CD4-positive, CD25-positive, alpha-beta regulatory T cell (primary cell): ENCODE measurements at regions not wholly inside any gene's neighbourhood (a gene's known extent, or its start where the extent isn't known, plus 50 kb on each side); places are given as distances from the start of the nearest gene placed in this dataset.

Experiments used
- ATAC-seq, 2 donors: fragments of 150-1000 bp; cut with Tn5 transposase; one replicate each; pipeline ENCODE4 v1.10.0; 2021; ENCODE audit warnings: low read depth in 2 of 2, moderate number of reproducible peaks in 2 of 2, moderate library complexity in 1 of 2
- DNase-seq, 3 donors: peaks; one replicate each; pipeline versions ENCODE4 v3.0.0 to v3.0.0-alpha.2; 2012 to 2022; ENCODE audit warnings: mixed read lengths in 1 of 3
- H3K27ac ChIP-seq: one replicate; pipeline ENCODE4 v1.7.0; 2013; ENCODE audit warnings: mild to moderate bottlenecking, low read length; ENCODE audit not compliant: insufficient read depth, poor library complexity, severe bottlenecking
- H3K27me3 ChIP-seq: one replicate; pipeline ENCODE4 v1.7.0; 2013; ENCODE audit warnings: low read length; ENCODE audit not compliant: control insufficient read depth, insufficient read depth
- H3K36me3 ChIP-seq: one replicate; pipeline ENCODE4 v1.7.0; 2013; ENCODE audit warnings: mild to moderate bottlenecking, low read length, moderate library complexity; ENCODE audit not compliant: control insufficient read depth, insufficient read depth
- H3K4me1 ChIP-seq: 2 replicates; pipeline ENCODE4 v1.7.0; 2013; ENCODE audit warnings: mild to moderate bottlenecking, low read length; ENCODE audit not compliant: insufficient read depth, control insufficient read depth, poor library complexity, severe bottlenecking
- H3K4me3 ChIP-seq: one replicate; pipeline ENCODE4 v1.7.0; 2013; ENCODE audit warnings: low read depth, mild to moderate bottlenecking, low read length, moderate library complexity
- H3K9me3 ChIP-seq, 2 experiments: 1 replicate in 1 of 2; 2 replicates in 1 of 2; pipeline ENCODE4 v1.7.0; 2013; ENCODE audit warnings: low read length in 2 of 2, mild to moderate bottlenecking in 1 of 2, moderate library complexity in 1 of 2; ENCODE audit not compliant: control insufficient read depth in 2 of 2
- H3K27ac Mint-ChIP-seq, 3 donors: one replicate each; pipeline ENCODE4 v1.8.0; 2020 to 2022; ENCODE audit warnings: mild to moderate bottlenecking in 3 of 3, mixed read lengths in 3 of 3, moderate library complexity in 2 of 3
- H3K27me3 Mint-ChIP-seq: one replicate; pipeline ENCODE4 v1.8.0; 2022; ENCODE audit warnings: mild to moderate bottlenecking, mixed read lengths
- H3K36me3 Mint-ChIP-seq: one replicate; pipeline ENCODE4 v1.8.0; 2020; ENCODE audit warnings: mixed read lengths
- H3K4me1 Mint-ChIP-seq, 4 donors: one replicate each; pipeline ENCODE4 v1.8.0; 2020 to 2022; ENCODE audit warnings: mixed read lengths in 4 of 4, mild to moderate bottlenecking in 1 of 4
- H3K4me3 Mint-ChIP-seq, 4 donors: one replicate each; pipeline ENCODE4 v1.8.0; 2020 to 2022; ENCODE audit warnings: mild to moderate bottlenecking in 4 of 4, mixed read lengths in 4 of 4, moderate library complexity in 3 of 4
- H3K9me3 Mint-ChIP-seq, 7 donors: one replicate each; pipeline ENCODE4 v1.8.0; 2020 to 2022; ENCODE audit warnings: mixed read lengths in 7 of 7, mild to moderate bottlenecking in 3 of 7, moderate library complexity in 2 of 7

DNA sequence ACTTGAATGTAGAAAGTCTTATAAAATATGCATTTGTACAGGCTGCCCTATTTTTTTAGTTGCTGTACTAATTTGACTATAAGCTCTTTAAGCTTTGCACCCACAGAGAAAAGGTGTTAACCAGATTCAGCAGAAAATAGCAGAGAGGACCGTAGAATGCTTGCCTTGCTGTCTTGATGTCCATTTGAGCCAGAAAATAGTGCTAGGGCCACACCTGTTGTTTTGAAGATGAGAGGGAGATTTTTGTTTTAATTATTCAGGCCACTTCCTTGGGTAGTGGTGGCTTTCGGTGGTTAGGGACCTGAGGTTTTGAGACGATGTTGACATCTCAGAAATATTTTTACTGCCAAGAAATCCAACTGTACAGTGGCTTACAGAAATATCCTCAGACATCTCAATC, 196.0 kb downstream of the SPATA31D1 start:
- H3K36me3 ChIP-seq: no peaks in the 10 kb centered on the region
- no peaks in the 10 kb centered on the region for H3K4me1 ChIP-seq
- no peaks in the 10 kb centered on the region for H3K36me3 Mint-ChIP-seq
- H3K9me3 Mint-ChIP-seq: peaks cover 0 to 11% (median 0%) of the 10 kb centered on the region in 7 donors
- H3K27me3 Mint-ChIP-seq: no peaks in the 10 kb centered on the region
- H3K9me3 ChIP-seq: no peaks in the 10 kb centered on the region
- H3K4me1 Mint-ChIP-seq: no peaks in the 10 kb centered on the region
- no peak overlapping the region for H3K4me3 ChIP-seq
- H3K4me3 Mint-ChIP-seq: no peak overlapping the region
- DNase-seq (no peak), ATAC-seq (no peak)
- no peak overlapping the region for H3K27ac Mint-ChIP-seq
- no peaks in the 10 kb centered on the region for H3K27me3 ChIP-seq
- H3K27ac ChIP-seq: no peak overlapping the region

- no peaks in the 10 kb centered on the region for H3K9me3 ChIP-seq
- Mint-ChIP-seq H3K27me3 (no peaks in the 10 kb centered on the region), H3K4me1 (no peaks in the 10 kb centered on the region), H3K27ac (no peak overlapping the region), H3K4me3 (no peak overlapping the region), H3K9me3 (peaks cover 0 to 10% (median 5%) of the 10 kb centered on the region in 7 donors), H3K36me3 (no peaks in the 10 kb centered on the region)
- H3K27ac ChIP-seq: no peak overlapping the region
- H3K27me3 ChIP-seq: no peaks in the 10 kb centered on the region
- no peaks in the 10 kb centered on the region for H3K36me3 ChIP-seq
- H3K4me1 ChIP-seq: no peaks in the 10 kb centered on the region
- no peak overlapping the region for H3K4me3 ChIP-seq
- no peak for ATAC-seq
- DNase-seq: no peak
These were observed 200.2 kb downstream of the SPATA31D1 start for GRCh38 chr9:82188817-82189216.

- ATAC-seq: no peak
- no peak for DNase-seq
- Mint-ChIP-seq H3K4me3 (no peak overlapping the region), H3K27ac (peak overlapping the region in 1 of 3 donors; percentile 68), H3K36me3 (no peaks in the 10 kb centered on the region), H3K27me3 (no peaks in the 10 kb centered on the region), H3K4me1 (no peaks in the 10 kb centered on the region), H3K9me3 (peaks cover 0 to 14% (median 5%) of the 10 kb centered on the region in 7 donors)
- Histone ChIP-seq H3K27ac (no peak overlapping the region), H3K36me3 (no peaks in the 10 kb centered on the region), H3K27me3 (no peaks in the 10 kb centered on the region), H3K4me3 (no peak overlapping the region), H3K9me3 (no peaks in the 10 kb centered on the region), H3K4me1 (no peaks in the 10 kb centered on the region)
These were observed 202.7 kb downstream of the SPATA31D1 start for GRCh38 chr9:82191082-82191770.

- peaks cover 0 to 14% (median 5%) of the 10 kb centered on the region in 7 donors for H3K9me3 Mint-ChIP-seq
- Histone ChIP-seq H3K27ac (no peak overlapping the region), H3K4me3 (no peak overlapping the region), H3K9me3 (no peaks in the 10 kb centered on the region), H3K36me3 (no peaks in the 10 kb centered on the region), H3K27me3 (no peaks in the 10 kb centered on the region), H3K4me1 (no peaks in the 10 kb centered on the region)
- ATAC-seq: no peak
- no peak overlapping the region for H3K27ac Mint-ChIP-seq
- H3K4me1 Mint-ChIP-seq: no peaks in the 10 kb centered on the region
- DNase-seq: no peak
- H3K4me3 Mint-ChIP-seq: no peak overlapping the region
- no peaks in the 10 kb centered on the region for H3K27me3 Mint-ChIP-seq
- H3K36me3 Mint-ChIP-seq: no peaks in the 10 kb centered on the region
These were observed 203.6 kb downstream of the SPATA31D1 start for GRCh38 chr9:82192211-82192610.

GRCh38 chr9:82196622-82197441, 208.3 kb downstream of the SPATA31D1 start:
- H3K27me3 ChIP-seq: no peaks in the 10 kb centered on the region
- Mint-ChIP-seq H3K27ac (no peak overlapping the region), H3K4me3 (no peak overlapping the region), H3K4me1 (no peaks in the 10 kb centered on the region), H3K36me3 (no peaks in the 10 kb centered on the region), H3K9me3 (peaks cover 0 to 19% (median 7%) of the 10 kb centered on the region in 7 donors), H3K27me3 (no peaks in the 10 kb centered on the region)
- H3K4me1 ChIP-seq: no peaks in the 10 kb centered on the region
- H3K36me3 ChIP-seq: no peaks in the 10 kb centered on the region
- no peak overlapping the region for H3K4me3 ChIP-seq
- H3K27ac ChIP-seq: no peak overlapping the region
- ATAC-seq: no peak
- no peak for DNase-seq
- no peaks in the 10 kb centered on the region for H3K9me3 ChIP-seq

- H3K4me1 Mint-ChIP-seq: no peaks in the 10 kb centered on the region
- Histone ChIP-seq H3K36me3 (no peaks in the 10 kb centered on the region), H3K9me3 (no peaks in the 10 kb centered on the region), H3K4me1 (no peaks in the 10 kb centered on the region), H3K4me3 (no peak overlapping the region), H3K27me3 (no peaks in the 10 kb centered on the region), H3K27ac (no peak overlapping the region)
- peaks cover 0 to 9% (median 5%) of the 10 kb centered on the region in 7 donors for H3K9me3 Mint-ChIP-seq
- H3K4me3 Mint-ChIP-seq: no peak overlapping the region
- H3K27ac Mint-ChIP-seq: no peak overlapping the region
- ATAC-seq: no peak
- no peak for DNase-seq
- H3K36me3 Mint-ChIP-seq: no peaks in the 10 kb centered on the region
- H3K27me3 Mint-ChIP-seq: no peaks in the 10 kb centered on the region
These were observed 212.6 kb downstream of the SPATA31D1 start for GRCh38 chr9:82201196-82201595.

GRCh38 chr9:82202808-82203207, 214.2 kb downstream of the SPATA31D1 start:
- Mint-ChIP-seq H3K27ac (no peak overlapping the region), H3K27me3 (no peaks in the 10 kb centered on the region), H3K36me3 (no peaks in the 10 kb centered on the region), H3K4me3 (no peak overlapping the region), H3K9me3 (peaks cover 0 to 9% (median 6%) of the 10 kb centered on the region in 7 donors), H3K4me1 (no peaks in the 10 kb centered on the region)
- Histone ChIP-seq H3K4me1 (no peaks in the 10 kb centered on the region), H3K9me3 (no peaks in the 10 kb centered on the region), H3K27me3 (no peaks in the 10 kb centered on the region), H3K36me3 (no peaks in the 10 kb centered on the region), H3K27ac (no peak overlapping the region), H3K4me3 (no peak overlapping the region)
- ATAC-seq: no peak
- DNase-seq: no peak
